OCI-LY7 (cell line): ENCODE measurements at regions not wholly inside any gene's neighbourhood (a gene's known extent, or its start where the extent isn't known, plus 50 kb on each side); places are given as distances from the start of the nearest gene placed in this dataset.

ENCODE experiments used
- EZH2phosphoT487 ChIP-seq: fragments of 200-600 bp; sonication (generic); IDR thresholded peaks from 2 replicates; pipeline ENCODE4 v1.6.1; 2018; ENCODE audit warnings: low read depth, borderline replicate concordance, mild to moderate bottlenecking, mixed run types, antibody characterized with exemption, low read length, moderate library complexity, mixed read lengths
- TF ChIP-seq, protein P1 (sequence below): fragments of 200-600 bp; sonication (generic); conservative IDR thresholded peaks from 2 replicates; pipeline ENCODE4 v1.5.1; 2014; ENCODE audit warnings: mild to moderate bottlenecking, antibody characterized with exemption, low read length, moderate library complexity, mixed read lengths

DNA sequence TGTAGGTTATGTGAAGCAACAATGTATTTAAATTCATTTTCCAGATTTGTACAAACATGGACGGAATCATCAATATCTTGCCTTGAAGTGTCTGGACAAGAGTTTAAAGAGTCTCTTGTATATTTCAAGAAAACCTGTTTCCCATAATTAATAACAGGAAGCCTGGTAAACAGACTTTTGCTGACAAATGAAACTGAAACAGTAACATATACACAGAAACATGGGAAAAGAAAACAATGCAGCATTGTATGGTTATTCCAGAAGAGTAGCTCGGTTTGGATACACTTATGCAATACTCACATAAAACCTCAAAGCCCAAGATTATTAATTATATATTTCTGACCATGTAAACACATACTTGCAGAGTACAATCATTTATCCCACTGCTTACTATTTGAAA, 265.5 kb downstream of the PTPRC start:
- TF ChIP-seq, protein P1, sequence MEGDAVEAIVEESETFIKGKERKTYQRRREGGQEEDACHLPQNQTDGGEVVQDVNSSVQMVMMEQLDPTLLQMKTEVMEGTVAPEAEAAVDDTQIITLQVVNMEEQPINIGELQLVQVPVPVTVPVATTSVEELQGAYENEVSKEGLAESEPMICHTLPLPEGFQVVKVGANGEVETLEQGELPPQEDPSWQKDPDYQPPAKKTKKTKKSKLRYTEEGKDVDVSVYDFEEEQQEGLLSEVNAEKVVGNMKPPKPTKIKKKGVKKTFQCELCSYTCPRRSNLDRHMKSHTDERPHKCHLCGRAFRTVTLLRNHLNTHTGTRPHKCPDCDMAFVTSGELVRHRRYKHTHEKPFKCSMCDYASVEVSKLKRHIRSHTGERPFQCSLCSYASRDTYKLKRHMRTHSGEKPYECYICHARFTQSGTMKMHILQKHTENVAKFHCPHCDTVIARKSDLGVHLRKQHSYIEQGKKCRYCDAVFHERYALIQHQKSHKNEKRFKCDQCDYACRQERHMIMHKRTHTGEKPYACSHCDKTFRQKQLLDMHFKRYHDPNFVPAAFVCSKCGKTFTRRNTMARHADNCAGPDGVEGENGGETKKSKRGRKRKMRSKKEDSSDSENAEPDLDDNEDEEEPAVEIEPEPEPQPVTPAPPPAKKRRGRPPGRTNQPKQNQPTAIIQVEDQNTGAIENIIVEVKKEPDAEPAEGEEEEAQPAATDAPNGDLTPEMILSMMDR: no peak
- no peak for TF ChIP-seq EZH2phosphoT487
